HEK293 (cell line): ENCODE measurements at regions not wholly inside any gene's neighbourhood (a gene's known extent, or its start where the extent isn't known, plus 50 kb on each side); places are given as distances from the start of the nearest gene placed in this dataset.

ENCODE experiments used
- CTCF ChIA-PET: fragments of 350-600 bp; formaldehyde crosslinking; extraction: SDS; loops from one replicate; lab custom pipeline; 2021; ENCODE audit warnings: antibody characterized with exemption; lab: Yijun Ruan, JAX
- POLR2A ChIA-PET: fragments of 300-600 bp; formaldehyde crosslinking; extraction: SDS; loops from one replicate; lab custom pipeline; 2020; ENCODE audit warnings: antibody characterized with exemption, inconsistent platforms; lab: Yijun Ruan, JAX
- H3K27ac ChIP-seq: fragments of 200-500 bp; sonication (Bioruptor generic); 2 replicates; pipeline ENCODE4 v1.5.1; 2014; ENCODE audit warnings: low read depth, low read length, control low read depth, inconsistent platforms; ENCODE audit errors: extremely low read depth
- H3K36me3 ChIP-seq, 2 experiments: fragments of 200-500 bp in 1 of 2; sonication (Bioruptor generic) in 1 of 2; 1 replicate in 1 of 2; 2 replicates in 1 of 2; pipeline ENCODE4 v1.5.1; 2014 to 2017; ENCODE audit warnings: inconsistent platforms in 2 of 2, low read length in 2 of 2; ENCODE audit not compliant: control insufficient read depth in 2 of 2, insufficient read depth in 1 of 2
- H3K4me1 ChIP-seq: fragments of 200-500 bp; sonication (Bioruptor generic); 2 replicates; pipeline ENCODE4 v1.5.1; 2014; ENCODE audit warnings: mild to moderate bottlenecking, low read length, inconsistent platforms; ENCODE audit not compliant: control insufficient read depth, insufficient read depth
- H3K4me3 ChIP-seq: 2 replicates; pipeline ENCODE4 v1.5.1; 2011; ENCODE audit warnings: low read depth, mild to moderate bottlenecking, control low read depth, low read length, moderate library complexity
- H3K9me3 ChIP-seq: fragments of 200-500 bp; sonication (Bioruptor generic); 2 replicates; pipeline ENCODE4 v1.5.1; 2014; ENCODE audit warnings: low read depth, low read length, inconsistent platforms; ENCODE audit not compliant: control insufficient read depth, insufficient read depth
- CTCF ChIP-seq: fragments of 450-650 bp; formaldehyde crosslinking; IDR thresholded peaks from 2 replicates; pipeline ENCODE4 v1.5.1; 2016; ENCODE audit warnings: missing biosample characterization, missing genetic modification characterization
- GFI1B ChIP-seq: fragments of 450-650 bp; formaldehyde crosslinking; IDR thresholded peaks from 2 replicates; pipeline ENCODE4 v1.5.1; 2016; ENCODE audit warnings: missing biosample characterization, missing genetic modification characterization
- GLI4 ChIP-seq: fragments of 450-650 bp; formaldehyde crosslinking; IDR thresholded peaks from 2 replicates; pipeline ENCODE4 v1.5.1; 2016; ENCODE audit warnings: missing biosample characterization, missing genetic modification characterization
- MYNN ChIP-seq: fragments of 450-650 bp; formaldehyde crosslinking; IDR thresholded peaks from 2 replicates; pipeline ENCODE4 v1.5.1; 2016; ENCODE audit warnings: missing biosample characterization, missing genetic modification characterization, borderline replicate concordance
- TCF7L2 ChIP-seq: IDR thresholded peaks from 2 replicates; pipeline ENCODE4 v1.6.1; 2011; ENCODE audit warnings: low read depth, mild to moderate bottlenecking, inconsistent platforms, low read length, moderate library complexity, borderline replicate concordance
- WT1 ChIP-seq: fragments of 450-650 bp; formaldehyde crosslinking; IDR thresholded peaks from 2 replicates; pipeline ENCODE4 v1.5.1; 2016; ENCODE audit warnings: missing biosample characterization, missing genetic modification characterization
- ZBTB17 ChIP-seq: fragments of 450-650 bp; formaldehyde crosslinking; IDR thresholded peaks from 2 replicates; pipeline ENCODE4 v1.5.1; 2016; ENCODE audit warnings: missing biosample characterization, missing genetic modification characterization
- ZFHX2 ChIP-seq: fragments of 450-650 bp; formaldehyde crosslinking; conservative IDR thresholded peaks from 2 replicates; pipeline ENCODE4 v1.5.1; 2016; ENCODE audit warnings: missing biosample characterization, missing genetic modification characterization
- ZNF10 ChIP-seq: fragments of 450-650 bp; formaldehyde crosslinking; IDR thresholded peaks from 2 replicates; pipeline ENCODE4 v1.5.1; 2017; ENCODE audit warnings: missing biosample characterization, missing genetic modification characterization
- ZNF133 ChIP-seq: fragments of 450-650 bp; formaldehyde crosslinking; IDR thresholded peaks from 2 replicates; pipeline ENCODE4 v1.5.1; 2016; ENCODE audit warnings: missing biosample characterization, missing genetic modification characterization
- ZNF202 ChIP-seq: fragments of 450-650 bp; formaldehyde crosslinking; IDR thresholded peaks from 2 replicates; pipeline ENCODE4 v1.5.1; 2016; ENCODE audit warnings: missing biosample characterization, missing genetic modification characterization, borderline replicate concordance
- ZNF211 ChIP-seq: fragments of 450-650 bp; formaldehyde crosslinking; IDR thresholded peaks from 2 replicates; pipeline ENCODE4 v1.5.1; 2016; ENCODE audit warnings: low read depth, missing biosample characterization, missing genetic modification characterization
- ZNF354C ChIP-seq: fragments of 450-650 bp; formaldehyde crosslinking; IDR thresholded peaks from 2 replicates; pipeline ENCODE4 v1.5.1; 2016; ENCODE audit warnings: missing biosample characterization, missing genetic modification characterization, low read depth, borderline replicate concordance
- ZNF404 ChIP-seq: fragments of 450-650 bp; formaldehyde crosslinking; IDR thresholded peaks from 2 replicates; pipeline ENCODE4 v1.5.1; 2017; ENCODE audit warnings: missing biosample characterization, missing genetic modification characterization
- ZNF654 ChIP-seq: fragments of 450-650 bp; formaldehyde crosslinking; IDR thresholded peaks from 2 replicates; pipeline ENCODE4 v1.5.1; 2016; ENCODE audit warnings: low read depth, missing biosample characterization, missing genetic modification characterization
- ZNF837 ChIP-seq: fragments of 450-650 bp; formaldehyde crosslinking; IDR thresholded peaks from 2 replicates; pipeline ENCODE4 v1.5.1; 2016; ENCODE audit warnings: missing biosample characterization, missing genetic modification characterization
- ZSCAN16 ChIP-seq: fragments of 450-650 bp; formaldehyde crosslinking; IDR thresholded peaks from 2 replicates; pipeline ENCODE4 v1.5.1; 2016; ENCODE audit warnings: missing biosample characterization, missing genetic modification characterization
- TF ChIP-seq, protein P1 (sequence below): fragments of 450-650 bp; formaldehyde crosslinking; IDR thresholded peaks from 2 replicates; pipeline ENCODE4 v1.5.1; 2016; ENCODE audit warnings: missing biosample characterization, missing genetic modification characterization, borderline replicate concordance
- TF ChIP-seq, protein P2 (sequence below): IDR thresholded peaks from 2 replicates; pipeline ENCODE4 v1.6.1; 2011; ENCODE audit warnings: mild to moderate bottlenecking, low read depth, low read length, borderline replicate concordance
- TF ChIP-seq, protein P3 (sequence below): fragments of 450-650 bp; formaldehyde crosslinking; conservative IDR thresholded peaks from 2 replicates; pipeline ENCODE4 v1.5.1; 2016; ENCODE audit warnings: low read depth, missing biosample characterization, missing genetic modification characterization

DNA sequence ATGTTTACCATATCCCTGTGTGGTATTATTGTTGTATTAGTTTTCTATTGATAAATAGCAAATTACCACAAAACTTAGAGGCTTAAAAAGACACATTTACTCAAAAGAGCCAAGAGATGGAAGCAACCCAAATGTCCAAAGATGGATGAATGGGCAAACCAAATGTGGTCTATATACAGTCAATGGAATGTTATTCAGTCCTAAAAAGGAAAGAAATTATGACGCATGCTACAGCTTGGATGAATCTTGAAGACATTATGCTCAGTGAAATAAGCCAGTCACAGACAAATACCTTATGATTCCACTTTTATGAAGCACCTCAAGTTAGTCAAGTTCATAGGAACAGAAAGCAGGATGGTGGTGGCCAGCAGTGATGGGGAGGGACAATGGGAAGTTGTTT is 144.7 kb downstream of the QDPR start (continued):
- no peak for TF ChIP-seq ZBTB17 (tag by site-specific recombination)
- no peak for TF ChIP-seq ZNF133 (tag by site-specific recombination)
- TF ChIP-seq CTCF (tag by site-specific recombination) = no peak
- TF ChIP-seq GFI1B = no peak
- TF ChIP-seq ZNF837 (tag by site-specific recombination) = no peak

DNA sequence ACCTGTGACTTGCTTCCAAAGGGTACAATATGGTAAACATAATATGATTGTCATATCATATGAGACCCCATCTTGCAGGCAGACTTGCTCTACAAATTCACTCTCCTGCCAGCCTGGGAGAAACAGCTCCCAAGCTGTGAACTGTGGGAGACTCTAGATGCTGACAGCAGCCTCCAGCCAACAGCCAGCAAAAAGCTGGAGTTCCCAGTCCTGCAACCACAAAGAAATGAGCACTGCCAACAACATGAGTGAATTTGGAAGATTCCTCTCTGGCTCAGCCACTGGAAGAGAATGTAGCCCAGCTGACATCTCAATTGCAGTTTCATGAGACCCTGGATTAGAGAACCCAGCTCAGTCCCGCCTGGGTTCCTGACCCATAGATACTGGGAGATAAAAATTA is 145.4 kb downstream of the QDPR start:
- Histone ChIP-seq H3K27ac (no peak overlapping the region), H3K9me3 (no peaks in the 10 kb centered on the region), H3K4me3 (no peak overlapping the region), H3K4me1 (no peaks in the 10 kb centered on the region), H3K36me3 (no peaks in the 10 kb centered on the region)
- POLR2A ChIA-PET = no interaction called here
- no peak for TF ChIP-seq GLI4 (tag by site-specific recombination)
- TF ChIP-seq, protein P1, sequence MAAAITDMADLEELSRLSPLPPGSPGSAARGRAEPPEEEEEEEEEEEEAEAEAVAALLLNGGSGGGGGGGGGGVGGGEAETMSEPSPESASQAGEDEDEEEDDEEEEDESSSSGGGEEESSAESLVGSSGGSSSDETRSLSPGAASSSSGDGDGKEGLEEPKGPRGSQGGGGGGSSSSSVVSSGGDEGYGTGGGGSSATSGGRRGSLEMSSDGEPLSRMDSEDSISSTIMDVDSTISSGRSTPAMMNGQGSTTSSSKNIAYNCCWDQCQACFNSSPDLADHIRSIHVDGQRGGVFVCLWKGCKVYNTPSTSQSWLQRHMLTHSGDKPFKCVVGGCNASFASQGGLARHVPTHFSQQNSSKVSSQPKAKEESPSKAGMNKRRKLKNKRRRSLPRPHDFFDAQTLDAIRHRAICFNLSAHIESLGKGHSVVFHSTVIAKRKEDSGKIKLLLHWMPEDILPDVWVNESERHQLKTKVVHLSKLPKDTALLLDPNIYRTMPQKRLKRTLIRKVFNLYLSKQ (tag by site-specific recombination) = no peak
- TF ChIP-seq MYNN (tag by site-specific recombination) = no peak
- TF ChIP-seq ZSCAN16 = no peak
- TF ChIP-seq ZNF211 (tag by site-specific recombination) = no peak
- no peak for TF ChIP-seq ZNF10 (tag by site-specific recombination)
- no peak for TF ChIP-seq ZNF404 (tag by site-specific recombination)
- TF ChIP-seq TCF7L2 = no peak
- no peak for TF ChIP-seq WT1
- CTCF ChIA-PET = interaction anchor here (0.6 kb wide), 1 partner anchor 1060 kb away, joined by 3 read pairs; no protein-coding TSS in a partner anchor

DNA sequence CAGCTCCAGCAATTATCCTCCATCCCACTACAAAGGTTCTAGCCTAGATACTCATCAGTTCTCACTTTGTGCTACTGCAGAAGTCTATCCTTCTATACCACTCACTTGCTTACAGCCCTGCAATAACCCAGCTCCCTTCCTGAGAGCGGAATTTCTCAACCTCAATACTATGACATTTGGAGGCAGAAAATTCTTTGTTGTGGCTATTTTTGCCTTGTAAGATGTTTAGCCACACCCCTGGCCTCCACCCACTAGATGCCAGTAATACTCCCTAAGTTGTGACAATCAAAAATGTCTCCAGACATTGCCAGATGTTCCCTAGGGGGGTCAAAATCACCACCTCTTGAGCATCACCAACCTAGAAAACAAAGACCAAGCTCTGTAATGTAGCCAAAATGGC is 149.5 kb downstream of the QDPR start:
- H3K27ac ChIP-seq = no peak overlapping the region
- H3K4me3 ChIP-seq = no peak overlapping the region
- no peaks in the 10 kb centered on the region for H3K36me3 ChIP-seq
- ChIA-PET CTCF (interaction anchor here (0.6 kb wide), 1 partner anchor 15 kb away, joined by 3 read pairs; no protein-coding TSS in a partner anchor), POLR2A (no interaction called here)
- TF ChIP-seq, protein P2, sequence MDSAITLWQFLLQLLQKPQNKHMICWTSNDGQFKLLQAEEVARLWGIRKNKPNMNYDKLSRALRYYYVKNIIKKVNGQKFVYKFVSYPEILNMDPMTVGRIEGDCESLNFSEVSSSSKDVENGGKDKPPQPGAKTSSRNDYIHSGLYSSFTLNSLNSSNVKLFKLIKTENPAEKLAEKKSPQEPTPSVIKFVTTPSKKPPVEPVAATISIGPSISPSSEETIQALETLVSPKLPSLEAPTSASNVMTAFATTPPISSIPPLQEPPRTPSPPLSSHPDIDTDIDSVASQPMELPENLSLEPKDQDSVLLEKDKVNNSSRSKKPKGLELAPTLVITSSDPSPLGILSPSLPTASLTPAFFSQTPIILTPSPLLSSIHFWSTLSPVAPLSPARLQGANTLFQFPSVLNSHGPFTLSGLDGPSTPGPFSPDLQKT = no peak
- TF ChIP-seq ZFHX2 (tag by site-specific recombination) = no peak
- no peak for TF ChIP-seq ZNF202 (tag by site-specific recombination)
- no peak for TF ChIP-seq ZNF654
- TF ChIP-seq, protein P3, sequence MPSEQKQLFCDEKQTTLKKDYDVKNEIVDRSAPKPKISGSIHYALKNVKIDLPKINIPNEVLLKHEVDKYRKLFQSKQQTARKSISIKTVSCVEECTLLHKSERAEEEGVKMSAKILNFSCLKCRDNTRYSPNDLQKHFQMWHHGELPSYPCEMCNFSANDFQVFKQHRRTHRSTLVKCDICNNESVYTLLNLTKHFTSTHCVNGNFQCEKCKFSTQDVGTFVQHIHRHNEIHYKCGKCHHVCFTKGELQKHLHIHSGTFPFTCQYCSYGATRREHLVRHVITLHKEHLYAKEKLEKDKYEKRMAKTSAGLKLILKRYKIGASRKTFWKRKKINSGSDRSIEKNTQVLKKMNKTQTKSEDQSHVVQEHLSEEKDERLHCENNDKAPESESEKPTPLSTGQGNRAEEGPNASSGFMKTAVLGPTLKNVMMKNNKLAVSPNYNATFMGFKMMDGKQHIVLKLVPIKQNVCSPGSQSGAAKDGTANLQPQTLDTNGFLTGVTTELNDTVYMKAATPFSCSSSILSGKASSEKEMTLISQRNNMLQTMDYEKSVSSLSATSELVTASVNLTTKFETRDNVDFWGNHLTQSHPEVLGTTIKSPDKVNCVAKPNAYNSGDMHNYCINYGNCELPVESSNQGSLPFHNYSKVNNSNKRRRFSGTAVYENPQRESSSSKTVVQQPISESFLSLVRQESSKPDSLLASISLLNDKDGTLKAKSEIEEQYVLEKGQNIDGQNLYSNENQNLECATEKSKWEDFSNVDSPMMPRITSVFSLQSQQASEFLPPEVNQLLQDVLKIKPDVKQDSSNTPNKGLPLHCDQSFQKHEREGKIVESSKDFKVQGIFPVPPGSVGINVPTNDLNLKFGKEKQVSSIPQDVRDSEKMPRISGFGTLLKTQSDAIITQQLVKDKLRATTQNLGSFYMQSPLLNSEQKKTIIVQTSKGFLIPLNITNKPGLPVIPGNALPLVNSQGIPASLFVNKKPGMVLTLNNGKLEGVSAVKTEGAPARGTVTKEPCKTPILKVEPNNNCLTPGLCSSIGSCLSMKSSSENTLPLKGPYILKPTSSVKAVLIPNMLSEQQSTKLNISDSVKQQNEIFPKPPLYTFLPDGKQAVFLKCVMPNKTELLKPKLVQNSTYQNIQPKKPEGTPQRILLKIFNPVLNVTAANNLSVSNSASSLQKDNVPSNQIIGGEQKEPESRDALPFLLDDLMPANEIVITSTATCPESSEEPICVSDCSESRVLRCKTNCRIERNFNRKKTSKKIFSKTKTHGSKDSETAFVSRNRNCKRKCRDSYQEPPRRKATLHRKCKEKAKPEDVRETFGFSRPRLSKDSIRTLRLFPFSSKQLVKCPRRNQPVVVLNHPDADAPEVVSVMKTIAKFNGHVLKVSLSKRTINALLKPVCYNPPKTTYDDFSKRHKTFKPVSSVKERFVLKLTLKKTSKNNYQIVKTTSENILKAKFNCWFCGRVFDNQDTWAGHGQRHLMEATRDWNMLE = no peak
- no peak for TF ChIP-seq ZNF354C
- no peaks in the 10 kb centered on the region for H3K9me3 ChIP-seq
- H3K4me1 ChIP-seq = no peaks in the 10 kb centered on the region
